Tibial artery (tissue), 4 donors: ENCODE measurements at regions not wholly inside any gene's neighbourhood (a gene's known extent, or its start where the extent isn't known, plus 50 kb on each side); places are given as distances from the start of the nearest gene placed in this dataset.

Experiments
- DNase-seq, 2 donors: peaks; one replicate each; pipeline ENCODE4 v3.0.0-alpha.2; 2019
- H3K27ac ChIP-seq, 2 donors: fragments of 200-600 bp; sonication (generic) in 1 of 2; 1 replicate in 1 of 2; 2 replicates in 1 of 2; pipeline ENCODE4 v1.5.1; 2018 to 2019; ENCODE audit warnings: mild to moderate bottlenecking in 1 of 2
- H3K27me3 ChIP-seq, 2 donors: fragments of 200-600 bp; sonication (generic) in 1 of 2; one replicate each; pipeline versions ENCODE4 v1.5.1 to v1.6.0; 2016 to 2019
- H3K36me3 ChIP-seq, 3 donors: fragments of 200-600 bp; sonication (generic) in 2 of 3; one replicate each; pipeline ENCODE4 v1.5.1; 2016 to 2019; ENCODE audit warnings: mild to moderate bottlenecking in 2 of 3
- H3K4me1 ChIP-seq, 4 donors: fragments of 200-600 bp; sonication (generic) in 2 of 4; 1 replicate in 3 of 4; 2 replicates in 1 of 4; pipeline ENCODE4 v1.5.1; 2016 to 2019
- H3K4me3 ChIP-seq, 2 donors: fragments of 200-600 bp; sonication (generic) in 1 of 2; 1 replicate in 1 of 2; 2 replicates in 1 of 2; pipeline ENCODE4 v1.5.1; 2018 to 2019; ENCODE audit warnings: mild to moderate bottlenecking in 2 of 2
- H3K9me3 ChIP-seq, 3 donors: fragments of 200-600 bp; sonication (generic) in 1 of 3; one replicate each; pipeline ENCODE4 v1.5.1; 2016 to 2019
- intact Hi-C: fragments of 100-400 bp; cut with DNase I; formaldehyde crosslinking; loops from one replicate; pipeline ENCODE4 v1.15.0; 2023; ENCODE audit warnings: low total_unique reads
- TF ChIP-seq, protein P1 (sequence below), 2 experiments: fragments of 200-600 bp in 1 of 2; fragments of 450-650 bp in 1 of 2; IDR thresholded peaks; one replicate each; pipeline ENCODE4 v1.5.1; 2017 to 2019; ENCODE audit warnings: antibody characterized with exemption in 2 of 2, mild to moderate bottlenecking in 1 of 2, moderate library complexity in 1 of 2

GRCh38 chr9:113712053-113712452 is 164.1 kb upstream of the ZNF618 start:
- H3K36me3 ChIP-seq: no peaks in the 10 kb centered on the region
- no peak for DNase-seq
- TF ChIP-seq, protein P1, sequence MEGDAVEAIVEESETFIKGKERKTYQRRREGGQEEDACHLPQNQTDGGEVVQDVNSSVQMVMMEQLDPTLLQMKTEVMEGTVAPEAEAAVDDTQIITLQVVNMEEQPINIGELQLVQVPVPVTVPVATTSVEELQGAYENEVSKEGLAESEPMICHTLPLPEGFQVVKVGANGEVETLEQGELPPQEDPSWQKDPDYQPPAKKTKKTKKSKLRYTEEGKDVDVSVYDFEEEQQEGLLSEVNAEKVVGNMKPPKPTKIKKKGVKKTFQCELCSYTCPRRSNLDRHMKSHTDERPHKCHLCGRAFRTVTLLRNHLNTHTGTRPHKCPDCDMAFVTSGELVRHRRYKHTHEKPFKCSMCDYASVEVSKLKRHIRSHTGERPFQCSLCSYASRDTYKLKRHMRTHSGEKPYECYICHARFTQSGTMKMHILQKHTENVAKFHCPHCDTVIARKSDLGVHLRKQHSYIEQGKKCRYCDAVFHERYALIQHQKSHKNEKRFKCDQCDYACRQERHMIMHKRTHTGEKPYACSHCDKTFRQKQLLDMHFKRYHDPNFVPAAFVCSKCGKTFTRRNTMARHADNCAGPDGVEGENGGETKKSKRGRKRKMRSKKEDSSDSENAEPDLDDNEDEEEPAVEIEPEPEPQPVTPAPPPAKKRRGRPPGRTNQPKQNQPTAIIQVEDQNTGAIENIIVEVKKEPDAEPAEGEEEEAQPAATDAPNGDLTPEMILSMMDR (IDR thresholded peaks at IDR 0.05): no peak
- no peak overlapping the region for H3K4me3 ChIP-seq
- no peak overlapping the region for H3K27ac ChIP-seq
- intact Hi-C loops: no loop called here
- H3K4me1 ChIP-seq: no peaks in the 10 kb centered on the region
- no peaks in the 10 kb centered on the region for H3K9me3 ChIP-seq
- H3K27me3 ChIP-seq: no peaks in the 10 kb centered on the region

GRCh38 chr9:113715086-113715485 is 161.0 kb upstream of the ZNF618 start:
- TF ChIP-seq, protein P1 (IDR thresholded peaks at IDR 0.05): no peak
- Histone ChIP-seq H3K4me1 (no peaks in the 10 kb centered on the region), H3K27ac (no peak overlapping the region), H3K27me3 (no peaks in the 10 kb centered on the region), H3K9me3 (no peaks in the 10 kb centered on the region), H3K4me3 (no peak overlapping the region), H3K36me3 (no peaks in the 10 kb centered on the region)
- intact Hi-C loops: no loop called here
- no peak for DNase-seq

GRCh38 chr9:113719919-113720318 is 156.2 kb upstream of the ZNF618 start:
- TF ChIP-seq, protein P1 (IDR thresholded peaks at IDR 0.05): no peak
- no peak overlapping the region for H3K27ac ChIP-seq
- no peak overlapping the region for H3K4me3 ChIP-seq
- no peaks in the 10 kb centered on the region for H3K27me3 ChIP-seq
- no peaks in the 10 kb centered on the region for H3K36me3 ChIP-seq
- intact Hi-C loops: no loop called here
- H3K4me1 ChIP-seq: no peaks in the 10 kb centered on the region
- DNase-seq: no peak
- H3K9me3 ChIP-seq: peaks cover 0 to 3% (median 0%) of the 10 kb centered on the region in 3 donors

- Histone ChIP-seq H3K27me3 (no peaks in the 10 kb centered on the region), H3K36me3 (no peaks in the 10 kb centered on the region), H3K4me3 (no peak overlapping the region), H3K27ac (no peak overlapping the region), H3K4me1 (no peaks in the 10 kb centered on the region), H3K9me3 (peaks cover 0 to 3% (median 0%) of the 10 kb centered on the region in 3 donors)
- no peak for DNase-seq
- TF ChIP-seq, protein P1 (IDR thresholded peaks at IDR 0.05): no peak
- intact Hi-C loops: no loop called here
Observed at GRCh38 chr9:113720495-113720894, 155.6 kb upstream of the ZNF618 start.

GRCh38 chr9:113721856-113722255 is 154.3 kb upstream of the ZNF618 start:
- no peak overlapping the region for H3K27ac ChIP-seq
- H3K27me3 ChIP-seq: no peaks in the 10 kb centered on the region
- TF ChIP-seq, protein P1 (IDR thresholded peaks at IDR 0.05): no peak
- no peaks in the 10 kb centered on the region for H3K36me3 ChIP-seq
- no peak overlapping the region for H3K4me3 ChIP-seq
- peaks cover 0 to 3% (median 0%) of the 10 kb centered on the region in 3 donors for H3K9me3 ChIP-seq
- DNase-seq: no peak
- H3K4me1 ChIP-seq: no peaks in the 10 kb centered on the region
- intact Hi-C loops: no loop called here

- Histone ChIP-seq H3K27me3 (no peaks in the 10 kb centered on the region), H3K4me3 (no peak overlapping the region), H3K27ac (no peak overlapping the region), H3K36me3 (peaks cover 0 to 4% (median 0%) of the 10 kb centered on the region in 3 donors), H3K4me1 (no peaks in the 10 kb centered on the region), H3K9me3 (peaks cover 0 to 7% (median 5%) of the 10 kb centered on the region in 3 donors)
- intact Hi-C loops: no loop called here
- TF ChIP-seq, protein P1 (IDR thresholded peaks at IDR 0.05): no peak
- no peak for DNase-seq
Observed at GRCh38 chr9:113724202-113724601, 151.9 kb upstream of the ZNF618 start.
